Fibroblast of mammary gland (primary cell): ENCODE measurements at regions not wholly inside any gene's neighbourhood (a gene's known extent, or its start where the extent isn't known, plus 50 kb on each side); places are given as distances from the start of the nearest gene placed in this dataset.

Experiments used
- DNase-seq: peaks from one replicate; pipeline ENCODE4 v3.0.0-alpha.2; 2010; ENCODE audit warnings: low read depth
- H3K4me3 ChIP-seq: 2 replicates; pipeline ENCODE4 v1.5.1; 2011; ENCODE audit warnings: low read depth, mild to moderate bottlenecking, low read length, moderate library complexity; ENCODE audit not compliant: control insufficient read depth
- CTCF ChIP-seq: conservative IDR thresholded peaks from 2 replicates; pipeline ENCODE4 v1.5.1; 2011; ENCODE audit warnings: low read depth, low read length, inconsistent platforms; ENCODE audit not compliant: control insufficient read depth, insufficient read depth

- no peak for TF ChIP-seq CTCF
- no peak for DNase-seq
Observed at GRCh38 chr6:168959696-168960095, 293.9 kb downstream of the THBS2 start.

GRCh38 chr6:168956884-168957730, 296.5 kb downstream of the THBS2 start:
- TF ChIP-seq CTCF, result peak; percentile 94
- peak; percentile 86 for DNase-seq
- H3K4me3 ChIP-seq, result no peak overlapping the region

More at GRCh38 chr6:168959696-168960095, 293.9 kb downstream of the THBS2 start:
- no peak overlapping the region for H3K4me3 ChIP-seq

- H3K4me3 ChIP-seq, result no peak overlapping the region
- no peak for TF ChIP-seq CTCF
- peak; percentile 43 for DNase-seq
Observed at GRCh38 chr6:168956141-168956838, 297.4 kb downstream of the THBS2 start.

- no peak overlapping the region for H3K4me3 ChIP-seq
- no peak for TF ChIP-seq CTCF
- no peak for DNase-seq
Observed at GRCh38 chr6:168953461-168953860, 300.2 kb downstream of the THBS2 start.

GRCh38 chr6:168951217-168951616, 302.4 kb downstream of the THBS2 start:
- TF ChIP-seq CTCF, result no peak
- no peak for DNase-seq
- H3K4me3 ChIP-seq, result no peak overlapping the region

- no peak for TF ChIP-seq CTCF
- DNase-seq, result no peak
- H3K4me3 ChIP-seq, result no peak overlapping the region
Observed at GRCh38 chr6:168950858-168951214, 302.8 kb downstream of the THBS2 start.
